ENCODE measurements at regions not wholly inside any gene's neighbourhood (a gene's known extent, or its start where the extent isn't known, plus 50 kb on each side); places are given as distances from the start of the nearest gene placed in this dataset.

DNA sequence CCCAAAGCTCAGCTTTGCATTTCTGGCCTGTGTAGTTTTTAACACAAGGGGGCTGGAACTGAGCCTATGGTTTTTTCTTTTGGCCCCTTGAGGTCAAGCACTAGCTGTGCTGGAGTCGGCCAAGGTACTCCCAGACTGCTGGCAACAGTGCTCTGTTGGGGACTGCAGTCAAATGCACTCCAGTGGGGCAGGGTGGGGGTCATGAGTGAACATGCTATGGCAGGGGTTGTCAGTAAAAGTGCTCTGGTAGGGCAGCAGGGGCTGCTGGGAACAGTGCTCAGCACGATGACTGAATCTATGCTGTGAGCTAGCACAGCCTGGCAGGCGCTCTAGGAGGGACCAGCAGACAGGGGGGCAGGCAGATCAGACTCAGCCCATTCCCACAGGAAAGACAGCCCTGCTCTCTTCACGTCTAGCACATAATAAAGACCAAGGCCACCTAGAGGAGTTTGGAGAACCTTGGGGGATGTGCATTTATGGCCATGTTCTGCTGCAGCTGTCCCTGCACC lies 55.0 kb upstream of the CERS6 start:
- Mint-ChIP-seq H3K4me1 (ENCODE audit: low read depth) (peaks cover 12% of the 10 kb centered on the region), H3K27ac (no peak overlapping the region), H3K4me3 (no peak overlapping the region), H3K36me3 (ENCODE audit: low read depth) (no peaks in the 10 kb centered on the region), H3K9me3 (no peaks in the 10 kb centered on the region), H3K27me3 (ENCODE audit: low read depth) (no peaks in the 10 kb centered on the region)
- no peak for DNase-seq
- CTCF ChIA-PET: interaction anchor here (0.6 kb wide), 1 partner anchor 393 kb away, joined by 3 read pairs; no protein-coding TSS in a partner anchor
- intact Hi-C loops (cut with micrococcal nuclease): no loop called here

DNA sequence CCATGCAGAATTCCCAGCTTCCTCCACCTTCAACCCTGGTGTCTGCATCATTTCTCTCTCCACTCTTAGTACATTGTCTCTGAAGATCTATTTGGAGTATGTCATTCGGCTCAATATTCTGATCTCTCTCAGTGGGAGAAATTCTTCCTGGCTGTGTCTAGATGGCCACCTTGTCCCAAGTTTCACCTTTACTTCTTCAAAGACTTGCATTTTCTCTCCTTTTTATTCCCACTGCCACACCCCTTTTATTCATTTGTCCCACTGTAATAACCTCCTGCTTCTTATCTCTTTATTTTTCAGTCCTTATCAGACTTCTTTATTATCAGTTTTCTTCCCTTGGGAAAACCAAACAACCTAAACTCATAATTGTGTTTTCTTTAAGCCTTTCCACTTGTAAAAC lies 54.3 kb upstream of the CERS6 start:
- intact Hi-C loops (cut with micrococcal nuclease): no loop called here
- H3K36me3 Mint-ChIP-seq (ENCODE audit: low read depth): no peaks in the 10 kb centered on the region
- no peak for DNase-seq
- H3K9me3 Mint-ChIP-seq: no peaks in the 10 kb centered on the region
- H3K4me3 Mint-ChIP-seq: no peak overlapping the region
- CTCF ChIA-PET: no interaction called here
- H3K27me3 Mint-ChIP-seq (ENCODE audit: low read depth): no peaks in the 10 kb centered on the region
- H3K4me1 Mint-ChIP-seq (ENCODE audit: low read depth): peaks cover 12% of the 10 kb centered on the region
- H3K27ac Mint-ChIP-seq: no peak overlapping the region

DNA sequence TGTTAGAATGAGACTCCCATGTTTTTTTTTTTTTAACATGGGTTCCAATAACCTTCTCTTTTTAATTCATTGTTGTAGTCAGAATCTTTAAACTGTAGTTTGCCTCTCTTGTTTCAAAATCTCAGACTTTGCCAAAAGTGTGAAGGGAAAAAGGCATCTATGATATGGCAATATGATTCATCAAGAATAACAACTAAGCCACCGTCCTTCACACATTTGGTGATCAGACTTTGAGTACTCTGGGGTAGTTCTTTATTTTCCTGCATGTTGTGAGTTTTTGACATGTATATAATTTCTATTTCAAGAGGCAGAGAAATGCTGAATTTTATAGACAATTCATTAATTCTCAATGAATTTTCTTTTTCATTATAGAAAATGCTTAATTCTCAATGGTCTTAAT lies 53.5 kb upstream of the CERS6 start:
- intact Hi-C loops (cut with micrococcal nuclease): no loop called here
- CTCF ChIA-PET: no interaction called here
- Mint-ChIP-seq H3K4me1 (ENCODE audit: low read depth) (peaks cover 12% of the 10 kb centered on the region), H3K27me3 (ENCODE audit: low read depth) (no peaks in the 10 kb centered on the region), H3K4me3 (no peak overlapping the region), H3K9me3 (peaks cover 2% of the 10 kb centered on the region), H3K27ac (no peak overlapping the region), H3K36me3 (ENCODE audit: low read depth) (no peaks in the 10 kb centered on the region)
- no peak for DNase-seq

DNA sequence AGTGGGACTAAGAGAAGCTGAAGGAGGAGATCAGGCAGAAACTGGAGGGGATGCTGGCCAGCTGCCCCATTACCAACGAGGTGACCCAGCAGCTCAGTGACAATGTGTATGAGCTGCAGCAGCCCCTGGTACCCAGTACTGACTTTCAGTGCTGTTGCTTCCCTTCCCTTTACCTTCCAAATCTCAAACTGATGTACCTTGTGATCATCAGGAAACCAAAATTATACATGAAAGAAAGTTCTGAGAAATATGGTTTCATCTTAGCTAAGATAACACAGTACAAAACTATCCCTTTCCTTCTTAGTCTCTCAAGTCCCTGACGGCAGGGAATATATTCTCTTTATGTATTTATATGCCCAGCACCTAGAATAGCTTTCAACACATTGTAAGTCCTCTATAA lies 52.3 kb upstream of the CERS6 start:
- intact Hi-C loops (cut with micrococcal nuclease): no loop called here
- CTCF ChIA-PET: interaction anchor here (0.6 to 1.1 kb wide), 2 partner anchors 57 to 86 kb away, joined by 3 read pairs; no protein-coding TSS in a partner anchor
- no peaks in the 10 kb centered on the region for H3K36me3 Mint-ChIP-seq (ENCODE audit: low read depth)

DNA sequence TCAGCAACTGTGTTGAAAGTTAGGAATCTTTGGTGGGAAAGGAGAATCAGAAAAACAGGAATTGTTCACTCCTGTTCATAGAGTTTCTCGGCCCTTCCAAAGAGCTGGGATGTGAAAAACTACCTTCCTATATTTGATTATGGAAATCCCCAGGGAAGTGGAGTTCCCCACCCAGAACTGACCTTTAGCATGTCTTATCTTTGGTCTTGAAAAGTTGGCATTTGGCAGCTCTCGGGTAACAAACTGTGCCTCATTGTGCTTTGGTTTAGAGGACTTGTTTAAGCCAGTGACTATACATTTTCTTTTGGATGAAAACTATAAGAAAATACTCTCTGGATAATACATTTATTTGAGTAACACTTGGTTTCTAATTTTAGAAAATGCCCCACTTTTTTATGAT lies 51.3 kb upstream of the CERS6 start:
- H3K27me3 Mint-ChIP-seq (ENCODE audit: low read depth): no peaks in the 10 kb centered on the region

More for the DNA sequence above, 52.3 kb upstream of the CERS6 start:
- no peak for DNase-seq
- H3K27ac Mint-ChIP-seq: no peak overlapping the region
- H3K9me3 Mint-ChIP-seq: peaks cover 9% of the 10 kb centered on the region
- H3K4me3 Mint-ChIP-seq: no peak overlapping the region
- peaks cover 12% of the 10 kb centered on the region for H3K4me1 Mint-ChIP-seq (ENCODE audit: low read depth)
- no peaks in the 10 kb centered on the region for H3K27me3 Mint-ChIP-seq (ENCODE audit: low read depth)

More for the DNA sequence above, 51.3 kb upstream of the CERS6 start:
- intact Hi-C loops (cut with micrococcal nuclease): no loop called here
- Mint-ChIP-seq H3K4me1 (ENCODE audit: low read depth) (peaks cover 12% of the 10 kb centered on the region), H3K4me3 (no peak overlapping the region), H3K9me3 (peaks cover 9% of the 10 kb centered on the region), H3K27ac (no peak overlapping the region), H3K36me3 (ENCODE audit: low read depth) (no peaks in the 10 kb centered on the region)
- CTCF ChIA-PET: no interaction called here
- no peak for DNase-seq
